Skeletal muscle cell (primary cell): ENCODE measurements at regions not wholly inside any gene's neighbourhood (a gene's known extent, or its start where the extent isn't known, plus 50 kb on each side); places are given as distances from the start of the nearest gene placed in this dataset.

Experiments used
- DNase-seq: peaks from one replicate; pipeline ENCODE4 v3.0.0-alpha.2; 2010; ENCODE audit warnings: low read depth
- H3K4me3 ChIP-seq: 2 replicates; pipeline ENCODE4 v1.5.1; 2011; ENCODE audit warnings: low read depth, mild to moderate bottlenecking, control low read depth, low read length, moderate library complexity

DNA sequence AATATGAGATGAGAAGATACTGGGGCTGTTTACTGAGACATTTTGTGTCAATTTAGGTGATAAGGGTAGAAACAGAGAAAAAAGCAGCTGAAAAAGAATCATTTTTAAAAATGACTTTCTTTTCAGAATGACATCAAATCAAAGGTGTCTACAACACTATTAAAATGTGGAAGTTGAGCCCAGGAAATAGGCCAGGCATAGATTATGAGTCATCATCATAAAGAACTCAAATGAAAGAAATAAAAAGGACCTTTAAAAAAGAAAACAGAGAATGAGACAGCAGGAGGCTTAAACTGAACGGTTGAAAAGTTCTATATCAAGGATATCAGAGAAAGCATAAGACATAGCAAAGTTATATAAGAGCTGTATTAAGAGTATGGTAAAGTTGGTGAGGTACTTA is 442.5 kb downstream of the CNTN6 start:
- DNase-seq: no peak
- H3K4me3 ChIP-seq: no peak overlapping the region

DNA sequence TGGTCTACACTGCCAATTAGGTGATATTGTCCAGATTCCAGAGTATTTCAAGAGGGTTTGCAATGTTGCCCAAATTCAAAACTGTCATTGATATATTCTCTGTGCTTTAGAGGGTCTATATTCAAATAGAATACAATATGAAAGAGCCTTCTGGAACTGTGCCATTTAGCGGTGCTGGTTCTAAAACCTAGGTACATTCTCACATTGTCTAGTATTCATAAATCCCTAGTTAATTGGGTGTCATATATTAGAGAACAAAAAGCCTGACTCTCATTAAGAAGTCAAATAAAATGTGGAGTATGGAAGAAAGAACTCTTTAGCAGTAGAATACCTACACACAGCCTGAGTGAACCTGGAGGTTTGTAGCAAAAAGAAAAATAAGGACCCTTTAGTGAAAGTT is 447.9 kb downstream of the CNTN6 start:
- no peak for DNase-seq
- H3K4me3 ChIP-seq: no peak overlapping the region

DNA sequence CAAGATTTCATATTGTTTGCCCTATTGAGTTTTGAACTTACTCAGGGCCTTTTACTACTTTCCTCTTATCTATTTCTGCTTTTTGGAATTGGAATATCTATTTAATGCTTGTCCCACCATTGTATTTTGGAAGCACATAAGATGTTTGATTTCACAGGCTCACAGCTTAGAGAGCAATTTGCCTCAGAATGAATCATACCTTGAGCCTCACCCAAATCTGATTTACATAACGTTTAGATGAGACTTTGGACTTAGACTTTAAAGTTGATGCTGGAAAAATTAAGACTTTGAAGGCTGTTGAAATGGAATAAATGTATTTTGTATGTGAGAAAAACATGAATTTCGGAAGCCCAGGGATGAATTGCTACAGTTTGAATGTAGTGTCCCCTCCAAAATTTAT is 458.9 kb downstream of the CNTN6 start:
- H3K4me3 ChIP-seq: no peak overlapping the region
- no peak for DNase-seq

DNA sequence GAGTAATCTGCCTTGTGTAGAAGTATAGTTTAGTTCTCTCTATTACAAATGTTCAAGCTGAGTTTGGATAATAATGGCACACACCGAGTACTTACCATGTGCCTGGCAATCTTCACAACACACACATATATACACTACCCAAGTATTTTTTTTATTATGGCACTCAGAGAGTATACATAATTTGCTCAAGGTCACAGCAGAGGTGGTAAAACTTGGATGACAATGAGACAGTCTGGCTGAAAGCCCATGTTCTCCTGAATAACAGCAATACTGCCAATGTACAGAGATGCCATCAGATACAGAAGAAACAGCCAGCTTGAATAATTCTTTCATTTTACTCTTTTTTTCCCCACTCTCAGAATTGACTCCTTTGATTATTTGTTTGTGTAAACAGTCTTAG is 460.0 kb downstream of the CNTN6 start:
- no peak overlapping the region for H3K4me3 ChIP-seq
- DNase-seq: no peak

DNA sequence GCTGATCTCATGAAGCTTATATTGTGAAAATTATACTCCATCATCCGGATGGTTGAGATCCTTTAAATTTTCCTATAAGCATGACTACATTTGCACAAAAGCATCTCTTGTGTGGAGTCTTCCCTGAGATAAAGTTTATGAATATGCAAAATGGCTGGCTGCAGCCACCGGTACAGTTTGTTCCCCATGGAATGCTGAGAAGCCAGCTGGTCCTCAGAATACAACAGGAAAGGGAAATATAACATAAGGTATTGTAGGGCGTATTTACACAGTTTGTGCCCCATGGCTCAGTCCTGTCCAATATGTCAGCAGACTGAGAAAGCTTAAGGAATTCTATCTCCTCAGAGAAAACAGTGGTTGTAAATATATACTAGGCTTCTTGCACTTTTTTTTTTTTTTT is 468.6 kb downstream of the CNTN6 start:
- H3K4me3 ChIP-seq: no peak overlapping the region
- DNase-seq: no peak

DNA sequence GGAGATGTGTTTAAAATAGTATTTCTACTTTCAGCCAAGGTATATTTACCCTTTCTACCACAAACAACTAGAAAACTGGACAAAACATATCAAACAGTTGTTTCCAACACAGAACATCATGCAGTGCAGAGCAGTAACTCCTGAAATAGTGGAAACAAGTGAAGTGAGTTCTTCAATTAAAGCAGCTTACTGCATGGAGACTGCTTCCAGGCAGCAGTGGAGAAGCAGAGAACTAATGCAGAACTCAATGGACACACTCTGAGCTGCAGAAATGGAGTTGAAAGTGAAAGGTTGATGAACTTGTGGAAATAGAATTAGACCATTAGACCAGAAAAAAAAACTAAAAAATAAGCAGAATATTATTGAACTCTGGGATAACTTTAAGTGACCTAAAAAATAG is 478.9 kb downstream of the CNTN6 start:
- H3K4me3 ChIP-seq: no peak overlapping the region
- DNase-seq: no peak

DNA sequence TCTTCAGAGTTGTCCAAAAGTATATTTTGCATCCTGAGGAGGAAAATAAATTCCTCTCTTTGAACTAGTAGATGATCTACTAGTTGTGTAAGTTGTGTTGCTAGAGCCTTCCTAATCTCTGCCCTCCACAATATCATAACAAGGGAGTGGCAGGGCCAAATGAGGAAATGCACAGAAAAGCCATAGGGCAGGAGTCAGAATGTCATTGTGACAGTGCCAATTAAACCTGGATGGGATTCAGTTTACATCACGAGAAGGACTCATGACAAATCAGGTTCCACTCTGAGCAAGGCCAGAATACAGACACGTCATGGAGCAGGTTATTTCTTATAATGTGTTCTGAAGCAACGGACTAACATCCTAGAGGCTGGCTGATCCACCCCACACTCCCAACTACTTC is 483.2 kb downstream of the CNTN6 start:
- H3K4me3 ChIP-seq: no peak overlapping the region
- DNase-seq: no peak

DNA sequence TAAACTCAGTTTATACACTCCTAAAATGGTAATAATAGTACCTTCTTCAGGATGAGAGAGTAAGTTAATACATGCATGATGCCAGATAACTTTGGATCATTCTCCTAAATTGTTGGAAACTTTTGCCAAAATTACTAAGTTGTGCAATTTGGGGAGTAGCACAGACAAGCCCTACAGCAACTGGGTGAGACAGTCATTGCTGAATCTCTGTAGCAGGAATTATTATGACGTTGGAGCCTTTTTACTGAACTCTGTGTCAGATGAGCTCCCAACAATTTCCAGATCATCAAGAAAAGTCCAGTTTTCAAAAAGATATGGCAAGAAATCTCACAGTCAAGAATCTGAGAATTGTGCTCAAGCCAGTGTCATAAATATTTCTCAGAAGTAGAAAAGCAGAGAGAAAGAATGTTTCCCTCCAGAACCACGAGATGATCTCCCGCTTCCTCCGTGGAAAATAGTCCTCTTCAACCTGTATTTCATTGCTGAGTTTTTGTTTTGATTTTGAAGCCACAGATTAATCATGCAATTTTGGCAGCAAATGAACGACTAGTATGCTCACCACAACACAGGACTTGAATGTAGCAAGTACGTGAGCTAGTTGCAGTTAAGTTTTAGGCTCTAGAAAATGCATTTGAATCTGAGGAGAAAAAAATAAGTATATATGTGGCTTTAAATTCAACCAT is 485.4 kb downstream of the CNTN6 start:
- DNase-seq: no peak
- H3K4me3 ChIP-seq: no peak overlapping the region

DNA sequence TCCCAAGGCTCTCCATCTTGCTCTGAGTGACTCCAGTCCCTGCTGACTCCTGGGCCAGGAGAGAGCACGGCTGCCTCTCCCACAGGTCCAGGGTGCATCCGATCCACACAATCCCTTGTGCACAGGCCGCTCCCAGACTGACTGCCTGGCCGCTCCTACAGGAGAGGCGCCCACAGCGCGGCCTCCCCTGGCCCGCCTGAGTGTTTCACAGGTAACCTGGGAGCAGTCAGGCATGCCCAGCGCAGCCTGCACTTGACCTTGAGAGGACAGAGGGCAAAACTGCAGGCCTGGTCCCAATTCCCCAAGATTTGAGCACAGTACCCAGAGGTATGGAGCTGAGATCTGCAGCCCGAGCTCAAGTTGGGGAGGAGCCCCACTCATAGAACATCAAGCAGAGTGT is 490.2 kb downstream of the CNTN6 start:
- no peak overlapping the region for H3K4me3 ChIP-seq
- no peak for DNase-seq

DNA sequence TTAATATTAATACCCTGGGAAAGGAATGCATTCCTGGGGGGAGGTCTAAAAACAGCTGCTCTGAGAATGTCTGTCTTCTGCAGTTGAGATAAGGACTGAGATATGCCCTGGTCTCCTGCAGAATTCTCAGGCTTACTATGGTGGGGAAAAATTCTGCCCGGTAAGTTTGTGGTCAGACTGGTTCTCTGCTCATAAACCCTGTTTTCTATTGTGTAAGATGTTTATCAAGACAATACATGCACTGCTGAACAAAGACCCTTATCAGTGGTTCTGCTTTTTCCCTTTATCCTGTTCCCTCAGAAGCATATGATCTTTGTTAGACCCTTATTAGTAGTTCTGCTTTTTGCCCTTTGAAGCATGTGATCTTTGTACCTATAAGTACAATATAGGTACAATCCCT is 494.6 kb downstream of the CNTN6 start:
- H3K4me3 ChIP-seq: no peak overlapping the region
- no peak for DNase-seq

DNA sequence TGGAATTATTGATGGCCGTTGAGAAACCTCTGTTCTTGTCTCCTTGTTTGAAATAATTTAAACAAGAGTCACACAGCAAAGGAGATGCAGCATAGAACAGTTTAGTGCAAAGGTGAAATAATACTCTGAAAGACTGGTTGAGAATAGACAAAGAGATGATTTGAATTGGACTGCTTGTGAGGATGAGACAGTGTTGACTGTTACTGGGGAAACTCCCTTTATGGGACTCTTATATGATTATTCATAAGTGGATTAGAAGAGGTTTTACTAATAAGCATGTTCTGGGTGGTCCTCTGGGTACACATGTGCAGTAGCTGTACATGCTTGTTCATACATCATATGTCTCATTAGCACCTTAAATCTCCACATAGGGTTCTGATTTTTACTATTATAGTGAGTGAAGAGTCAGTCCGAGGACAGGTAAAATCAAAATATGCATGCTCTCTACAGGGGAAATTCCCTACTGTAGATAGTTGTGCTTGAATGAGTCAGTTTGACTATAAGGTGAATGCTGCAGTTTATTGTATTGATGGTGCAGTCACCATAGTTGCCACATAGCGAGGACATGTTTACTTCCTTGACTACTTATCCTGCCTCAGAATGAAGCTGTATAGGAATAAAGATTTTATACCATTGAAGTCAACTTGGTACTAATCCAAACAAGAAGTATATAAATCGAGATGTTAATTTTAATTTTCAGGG is 498.7 kb downstream of the CNTN6 start:
- no peak overlapping the region for H3K4me3 ChIP-seq
- no peak for DNase-seq

DNA sequence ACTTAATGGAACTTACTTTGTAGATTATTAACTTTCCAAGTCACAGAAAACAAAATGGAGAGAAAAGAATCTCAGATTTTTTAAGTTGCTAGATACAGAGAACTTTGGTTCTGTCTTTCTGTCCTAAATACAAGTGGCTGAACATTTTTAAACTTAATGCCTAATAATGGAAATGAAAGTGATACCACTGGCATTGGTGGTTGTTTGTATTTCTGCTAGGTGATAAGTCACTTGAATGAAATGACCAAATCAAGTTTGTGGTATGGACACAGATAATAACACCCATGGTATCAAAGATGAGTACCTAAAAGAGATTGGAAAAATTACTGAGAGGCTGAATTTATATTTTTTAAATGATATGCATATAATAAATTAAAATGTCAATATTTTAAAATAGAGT is 502.1 kb downstream of the CNTN6 start:
- no peak for DNase-seq
- H3K4me3 ChIP-seq: no peak overlapping the region

DNA sequence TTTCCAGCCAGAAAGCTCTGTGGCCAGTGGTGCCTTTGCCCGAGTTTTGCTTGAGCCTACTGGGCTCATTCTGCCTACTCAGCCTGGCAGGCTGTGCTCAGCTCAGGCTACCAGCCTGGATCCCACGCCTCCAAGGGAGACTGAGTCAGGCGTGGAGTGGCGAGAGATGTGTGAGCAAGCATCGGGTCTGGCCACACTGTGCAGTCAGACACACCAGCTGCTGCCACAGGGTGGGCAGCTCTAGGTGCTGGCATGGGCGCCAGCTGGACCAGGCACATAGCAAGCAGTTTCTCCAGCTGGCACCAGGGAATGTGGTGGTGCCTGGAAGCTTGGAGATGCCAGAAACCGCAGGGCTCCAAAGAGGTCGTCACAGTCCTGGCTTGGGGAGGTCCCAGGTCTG is 498.5 kb upstream of the CNTN4 start:
- DNase-seq: no peak
- no peak overlapping the region for H3K4me3 ChIP-seq

DNA sequence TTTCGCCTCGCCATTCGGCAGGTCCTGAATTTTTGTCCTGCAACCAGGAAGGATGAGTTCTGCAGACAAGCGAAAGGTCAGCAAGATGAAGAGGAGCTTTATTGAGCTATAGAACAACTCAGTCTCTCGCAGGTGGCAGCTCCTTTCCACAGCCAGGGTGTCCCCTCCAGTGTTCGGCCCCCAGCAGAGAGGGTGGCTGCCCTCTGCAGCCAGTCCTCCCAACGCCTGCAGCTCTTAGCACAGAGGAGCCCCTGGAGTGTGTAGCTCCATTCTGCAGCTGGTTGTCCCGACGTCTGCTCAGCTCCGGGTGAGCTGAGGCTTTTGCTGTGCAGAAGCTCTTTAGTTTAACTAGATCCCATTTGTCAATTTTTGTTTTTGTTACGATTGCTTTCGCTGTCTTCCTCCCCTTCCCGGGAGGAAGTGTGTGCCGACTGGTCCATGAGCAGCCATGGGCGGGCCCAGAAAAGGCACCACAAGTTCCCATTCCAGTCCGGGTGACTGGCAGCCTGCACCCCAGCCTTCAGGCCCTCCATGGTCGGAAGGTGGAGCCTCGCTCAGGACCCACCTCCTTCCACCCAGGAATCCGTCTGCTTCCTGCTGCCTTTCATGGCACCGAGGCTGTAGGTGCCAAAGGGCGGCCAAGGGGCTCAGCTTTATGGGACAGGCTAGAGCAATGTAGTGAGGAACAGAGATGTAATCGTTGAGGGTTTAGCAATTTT is 497.8 kb upstream of the CNTN4 start:
- no peak overlapping the region for H3K4me3 ChIP-seq

DNA sequence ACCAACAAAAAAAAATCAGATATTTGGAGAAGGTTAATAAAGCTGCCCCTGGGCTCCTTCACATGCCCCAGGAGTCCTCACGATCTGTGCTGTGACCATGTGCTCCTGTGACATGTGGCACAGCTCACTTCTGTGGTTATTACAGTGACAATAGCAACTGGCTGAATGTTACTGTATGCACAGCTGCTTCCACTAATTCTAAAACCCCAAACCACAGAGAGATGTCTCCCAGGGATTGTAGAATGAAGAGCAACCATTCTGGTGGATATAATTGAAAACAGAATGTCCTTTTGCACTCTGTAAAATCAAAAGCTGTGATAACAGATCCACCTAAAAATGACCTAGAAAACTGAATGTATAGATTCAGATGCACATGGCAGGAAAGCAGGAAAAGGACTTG is 489.2 kb upstream of the CNTN4 start:
- H3K4me3 ChIP-seq: no peak overlapping the region
- no peak for DNase-seq

More for the DNA sequence above, 497.8 kb upstream of the CNTN4 start:
- DNase-seq: no peak

DNA sequence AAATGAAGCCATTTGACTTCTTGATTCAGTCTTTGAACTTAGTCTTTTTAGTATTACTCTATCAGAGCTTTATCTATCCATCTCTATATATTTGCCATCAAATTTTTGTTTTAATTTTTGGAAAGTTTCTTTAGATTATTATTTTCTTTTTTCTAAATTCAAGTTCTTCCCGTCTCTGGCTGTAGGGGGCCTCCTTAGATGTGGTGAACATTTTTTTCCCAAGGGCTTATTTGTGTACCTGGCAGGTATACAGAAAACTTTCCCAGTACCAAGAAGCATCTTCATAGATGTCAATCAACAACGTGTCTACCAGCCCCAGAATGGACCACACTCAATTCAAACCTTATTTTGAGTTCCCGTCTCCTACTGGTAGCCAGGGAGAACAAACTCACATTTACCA is 486.8 kb upstream of the CNTN4 start:
- DNase-seq: no peak

DNA sequence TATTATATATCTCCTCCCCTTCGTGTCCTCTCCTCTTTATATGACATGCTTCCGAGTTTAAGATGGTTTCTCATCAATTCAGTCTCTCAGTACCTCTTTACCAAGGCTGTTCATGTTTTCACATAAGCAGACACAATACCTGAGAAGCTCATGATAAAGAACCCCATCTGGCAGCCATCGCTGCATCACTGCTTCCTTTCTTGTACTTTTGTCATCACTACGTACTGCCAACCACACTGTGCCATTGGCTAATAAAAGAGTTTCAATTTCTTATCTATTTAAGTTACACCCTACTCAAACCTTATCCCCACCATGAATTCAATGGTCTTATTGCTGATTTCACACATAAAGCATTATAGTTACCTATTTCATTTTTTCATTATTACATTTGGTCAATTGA is 484.7 kb upstream of the CNTN4 start:
- DNase-seq: no peak
- no peak overlapping the region for H3K4me3 ChIP-seq

More for the DNA sequence above, 486.8 kb upstream of the CNTN4 start:
- no peak overlapping the region for H3K4me3 ChIP-seq

DNA sequence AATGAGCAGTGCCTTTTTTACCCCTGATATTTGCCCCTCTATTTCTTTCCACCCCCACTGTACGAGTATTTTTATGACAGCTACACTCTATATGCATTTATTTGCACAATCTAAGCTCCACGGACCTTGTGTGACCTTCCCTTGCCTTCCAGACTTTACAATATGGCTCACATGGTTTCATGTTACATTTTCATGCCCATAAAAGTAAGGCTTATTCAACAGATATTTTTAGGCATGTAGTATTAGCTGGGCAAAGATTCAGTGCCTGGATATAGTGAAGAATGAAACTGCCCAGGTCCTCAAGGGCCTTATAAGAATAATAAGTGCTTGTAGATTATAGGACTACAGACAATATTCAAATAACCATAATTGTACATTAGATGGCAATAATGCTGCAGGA is 481.9 kb upstream of the CNTN4 start:
- no peak for DNase-seq
- H3K4me3 ChIP-seq: no peak overlapping the region

DNA sequence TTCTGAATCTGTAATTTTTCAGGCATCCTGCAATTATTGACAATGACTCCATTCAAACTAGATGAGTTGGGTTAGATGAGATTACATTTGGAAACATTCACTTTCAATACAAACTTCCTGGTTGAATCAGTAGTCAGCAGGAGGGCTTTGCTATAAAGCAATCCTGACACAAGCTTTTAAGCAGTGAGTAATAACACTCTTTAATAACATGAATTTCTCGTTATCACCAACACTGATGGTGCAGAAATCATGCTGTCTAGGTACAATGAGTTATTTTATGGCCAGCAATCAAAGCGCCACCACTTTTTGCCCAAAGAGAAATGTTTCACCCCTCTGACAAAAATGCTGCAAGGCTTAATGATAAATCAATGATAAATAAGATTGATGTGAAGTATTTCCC is 474.8 kb upstream of the CNTN4 start:
- no peak overlapping the region for H3K4me3 ChIP-seq
- no peak for DNase-seq

DNA sequence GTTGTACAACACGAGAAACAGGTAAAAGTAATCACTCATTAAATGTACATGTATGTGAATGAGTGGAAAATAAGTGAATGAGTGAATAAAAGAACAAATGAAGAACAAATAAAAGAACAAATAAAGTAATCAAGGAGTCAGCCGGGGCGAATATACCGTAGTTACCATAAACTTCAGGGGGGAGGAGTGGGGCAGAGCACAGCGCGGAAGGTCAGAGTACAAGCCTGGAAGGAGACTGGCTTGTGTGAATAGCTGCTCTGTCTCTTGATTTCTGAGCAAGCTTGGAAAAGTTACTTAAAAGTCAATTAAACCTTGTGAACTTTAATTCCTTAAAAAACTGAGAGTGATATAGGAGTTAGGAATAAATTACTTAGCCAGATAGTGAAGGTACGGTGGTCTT is 466.5 kb upstream of the CNTN4 start:
- H3K4me3 ChIP-seq: no peak overlapping the region
- no peak for DNase-seq

DNA sequence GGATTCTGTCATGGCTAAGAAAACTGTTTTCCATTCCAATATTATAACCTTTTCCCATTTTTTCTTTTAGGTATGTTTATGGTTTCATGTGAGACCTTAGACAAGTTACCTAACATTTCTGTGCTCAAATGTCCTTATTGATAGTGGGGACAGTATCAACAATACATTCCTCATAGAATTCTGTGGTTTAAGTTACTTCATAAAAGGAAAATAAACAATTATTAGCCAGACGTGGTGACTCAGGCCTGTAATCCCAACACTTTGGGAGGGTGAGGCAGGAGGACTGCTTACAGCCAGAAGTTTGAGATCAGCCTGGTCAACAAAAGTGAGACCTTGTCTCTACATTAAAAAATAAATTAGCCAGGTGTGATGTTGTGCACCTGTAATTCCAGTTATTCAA is 436.8 kb upstream of the CNTN4 start:
- no peak overlapping the region for H3K4me3 ChIP-seq
- no peak for DNase-seq
